ENCODE measurements at regions not wholly inside any gene's neighbourhood (a gene's known extent, or its start where the extent isn't known, plus 50 kb on each side); places are given as distances from the start of the nearest gene placed in this dataset.

GRCh38 chr11:109973486-109973885 is 119.7 kb upstream of the ZC3H12C start:
- no peak overlapping the region for H3K4me2 ChIP-seq
- H3K79me2 ChIP-seq (replicated peaks; ENCODE audit: insufficient read depth) = no peaks in the 10 kb centered on the region
- Mint-ChIP-seq H3K4me1 (peaks cover 6% of the 10 kb centered on the region), H3K4me3 (no peak overlapping the region), H3K36me3 (ENCODE audit: low read depth) (no peaks in the 10 kb centered on the region), H3K27ac (no peak overlapping the region), H3K9me3 (no peaks in the 10 kb centered on the region; the same call in 2 of the 3 replicates), H3K27me3 (ENCODE audit: insufficient read depth, low read depth, poor library complexity) (no peaks in the 10 kb centered on the region)
- TF ChIP-seq NANOG (IDR thresholded peaks at IDR 0.05; ENCODE audit: borderline replicate concordance) (no peak), EZH2phosphoT487 (IDR thresholded peaks at IDR 0.05; ENCODE audit: unreplicated experiment) (no peak), JUNB (IDR thresholded peaks at IDR 0.05; ENCODE audit: unreplicated experiment) (no peak), ZNF462 (CRISPR knock-in tag; IDR thresholded peaks at IDR 0.05) (no peak), CREB1 (CRISPR knock-in tag; IDR thresholded peaks at IDR 0.05; ENCODE audit: low read depth) (no peak), POLR2AphosphoS5 (IDR thresholded peaks at IDR 0.05; ENCODE audit: low read depth) (no peak), ZNF114 (CRISPR knock-in tag; IDR thresholded peaks at IDR 0.05) (no peak)
- peaks cover under 1% of the 10 kb centered on the region; the same call in 1 of the 2 replicates for H3K9me2 ChIP-seq (ENCODE audit: insufficient read depth)
- no peak for ATAC-seq
- H2AFZ ChIP-seq = peak overlapping the region; percentile 43; the same call in 1 of the 2 replicates
- DNase-seq (ENCODE audit: low spot score) = no peak
- H4K20me1 ChIP-seq (replicated peaks; ENCODE audit: insufficient read depth) = no peaks in the 10 kb centered on the region
- H3K36me3 ChIP-seq (ENCODE audit: insufficient read depth) = no peaks in the 10 kb centered on the region
- no peaks in the 10 kb centered on the region for H3K4me1 ChIP-seq (ENCODE audit: insufficient read depth)
- no peak overlapping the region for H3K4me3 ChIP-seq
- H3K27me3 ChIP-seq (ENCODE audit: insufficient read depth) = no peaks in the 10 kb centered on the region
- no peaks in the 10 kb centered on the region for H3F3A ChIP-seq (replicated peaks; ENCODE audit: low read depth)
- no peak overlapping the region for H3K27ac ChIP-seq (ENCODE audit: low read depth)

GRCh38 chr11:109974523-109974922 is 118.7 kb upstream of the ZC3H12C start:
- Mint-ChIP-seq H3K9me3 (no peaks in the 10 kb centered on the region; the same call in 2 of the 3 replicates), H3K27ac (no peak overlapping the region), H3K27me3 (ENCODE audit: insufficient read depth, low read depth, poor library complexity) (no peaks in the 10 kb centered on the region), H3K4me1 (peaks cover 6% of the 10 kb centered on the region), H3K36me3 (ENCODE audit: low read depth) (no peaks in the 10 kb centered on the region), H3K4me3 (no peak overlapping the region)
- Histone ChIP-seq H2AFZ (no peak overlapping the region), H4K20me1 (replicated peaks; ENCODE audit: insufficient read depth) (no peaks in the 10 kb centered on the region), H3K4me2 (no peak overlapping the region), H3K27ac (ENCODE audit: low read depth) (no peak overlapping the region), H3K9me2 (ENCODE audit: insufficient read depth) (no peaks in the 10 kb centered on the region; the same call in 1 of the 2 replicates), H3K4me3 (no peak overlapping the region), H3K27me3 (ENCODE audit: insufficient read depth) (no peaks in the 10 kb centered on the region), H3K36me3 (ENCODE audit: insufficient read depth) (no peaks in the 10 kb centered on the region), H3K79me2 (replicated peaks; ENCODE audit: insufficient read depth) (no peaks in the 10 kb centered on the region), H3F3A (replicated peaks; ENCODE audit: low read depth) (no peaks in the 10 kb centered on the region), H3K4me1 (ENCODE audit: insufficient read depth) (no peaks in the 10 kb centered on the region)
- ATAC-seq (no peak), DNase-seq (ENCODE audit: low spot score) (no peak)
- TF ChIP-seq JUNB (IDR thresholded peaks at IDR 0.05; ENCODE audit: unreplicated experiment) = no peak
- no peak for TF ChIP-seq STAT1 (IDR thresholded peaks at IDR 0.05; ENCODE audit: unreplicated experiment)
- TF ChIP-seq ETS1 (IDR thresholded peaks at IDR 0.05) = no peak
- no peak for TF ChIP-seq EZH2phosphoT487 (IDR thresholded peaks at IDR 0.05; ENCODE audit: unreplicated experiment)
- no peak for TF ChIP-seq REST (IDR thresholded peaks at IDR 0.05; ENCODE audit: unreplicated experiment)
- TF ChIP-seq NANOG (IDR thresholded peaks at IDR 0.05; ENCODE audit: borderline replicate concordance) = no peak
- TF ChIP-seq EZH2 (IDR thresholded peaks at IDR 0.05; ENCODE audit: low read depth, unreplicated experiment) = no peak
- TF ChIP-seq POLR2AphosphoS5 (IDR thresholded peaks at IDR 0.05; ENCODE audit: low read depth) = no peak
